AG04449 (cell line): ENCODE measurements at regions not wholly inside any gene's neighbourhood (a gene's known extent, or its start where the extent isn't known, plus 50 kb on each side); places are given as distances from the start of the nearest gene placed in this dataset.

Source experiments
- CTCF ChIA-PET: fragments of 350-600 bp; formaldehyde crosslinking; extraction: SDS; loops from one replicate; lab custom pipeline; 2021; ENCODE audit warnings: antibody characterized with exemption; lab: Yijun Ruan, JAX
- POLR2A ChIA-PET: fragments of 400-600, 350-600 bp; formaldehyde crosslinking; extraction: SDS; loops from one replicate; lab custom pipeline; 2020; ENCODE audit warnings: antibody characterized with exemption, inconsistent platforms; lab: Yijun Ruan, JAX
- DNase-seq: peaks from one replicate; pipeline ENCODE4 v3.0.0-alpha.2; 2010; ENCODE audit warnings: low read depth, low spot score
- H3K4me3 ChIP-seq: 2 replicates; pipeline ENCODE4 v1.5.1; 2011; ENCODE audit warnings: low read depth, mild to moderate bottlenecking, control low read depth, low read length
- TF ChIP-seq, protein P1 (sequence below): IDR thresholded peaks from one replicate; pipeline ENCODE4 v1.5.1; 2011; ENCODE audit warnings: mild to moderate bottlenecking, moderate library complexity, low read length, control low read depth, inconsistent platforms; ENCODE audit not compliant: insufficient read depth; ENCODE audit errors: missing control alignments

- no peak overlapping the region for H3K4me3 ChIP-seq
- TF ChIP-seq, protein P1, sequence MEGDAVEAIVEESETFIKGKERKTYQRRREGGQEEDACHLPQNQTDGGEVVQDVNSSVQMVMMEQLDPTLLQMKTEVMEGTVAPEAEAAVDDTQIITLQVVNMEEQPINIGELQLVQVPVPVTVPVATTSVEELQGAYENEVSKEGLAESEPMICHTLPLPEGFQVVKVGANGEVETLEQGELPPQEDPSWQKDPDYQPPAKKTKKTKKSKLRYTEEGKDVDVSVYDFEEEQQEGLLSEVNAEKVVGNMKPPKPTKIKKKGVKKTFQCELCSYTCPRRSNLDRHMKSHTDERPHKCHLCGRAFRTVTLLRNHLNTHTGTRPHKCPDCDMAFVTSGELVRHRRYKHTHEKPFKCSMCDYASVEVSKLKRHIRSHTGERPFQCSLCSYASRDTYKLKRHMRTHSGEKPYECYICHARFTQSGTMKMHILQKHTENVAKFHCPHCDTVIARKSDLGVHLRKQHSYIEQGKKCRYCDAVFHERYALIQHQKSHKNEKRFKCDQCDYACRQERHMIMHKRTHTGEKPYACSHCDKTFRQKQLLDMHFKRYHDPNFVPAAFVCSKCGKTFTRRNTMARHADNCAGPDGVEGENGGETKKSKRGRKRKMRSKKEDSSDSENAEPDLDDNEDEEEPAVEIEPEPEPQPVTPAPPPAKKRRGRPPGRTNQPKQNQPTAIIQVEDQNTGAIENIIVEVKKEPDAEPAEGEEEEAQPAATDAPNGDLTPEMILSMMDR = no peak
- POLR2A ChIA-PET = no interaction called here
- no peak for DNase-seq
- CTCF ChIA-PET = no interaction called here
Measured at GRCh38 chr12:84512751-84513150, 399.8 kb downstream of the SLC6A15 start.

- no peak for DNase-seq
- POLR2A ChIA-PET = no interaction called here
- CTCF ChIA-PET = interaction anchor here (1.1 to 1.9 kb wide), 3 partner anchors 140 to 1823 kb away, joined by 3 to 8 read pairs (median 8); partner anchors contain the start of gene TMTC2
- no peak overlapping the region for H3K4me3 ChIP-seq
- TF ChIP-seq, protein P1 = no peak
Measured at GRCh38 chr12:84508851-84509260, 403.7 kb downstream of the SLC6A15 start.

GRCh38 chr12:84507956-84508850 is 404.4 kb downstream of the SLC6A15 start:
- ChIA-PET CTCF (interaction anchor here (1.1 to 1.9 kb wide), 5 partner anchors 10 to 1822 kb away, joined by 3 to 8 read pairs (median 4); partner anchors contain the start of gene TMTC2), POLR2A (no interaction called here)
- H3K4me3 ChIP-seq = no peak overlapping the region
- TF ChIP-seq, protein P1 = peak; percentile 53
- DNase-seq = peak; percentile 45

DNA sequence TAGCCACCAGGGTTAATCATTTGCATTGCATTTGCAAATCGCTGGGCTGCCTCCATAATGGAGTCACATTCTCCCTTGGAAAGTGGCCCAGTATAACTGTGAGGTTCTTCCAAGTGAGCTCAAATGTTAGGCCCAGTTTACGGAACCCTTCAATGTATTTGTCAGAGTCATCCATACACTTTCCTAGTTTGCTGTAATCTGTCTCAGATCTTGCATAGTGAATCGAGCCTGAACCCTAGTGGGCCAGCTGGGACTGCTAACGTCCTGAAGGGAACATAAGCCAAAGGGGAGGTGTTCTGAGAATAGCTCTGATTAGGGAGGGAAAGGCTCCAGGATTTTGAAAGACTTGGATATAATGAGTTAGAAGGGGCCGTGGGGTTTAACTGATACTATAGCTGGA is 406.3 kb downstream of the SLC6A15 start:
- CTCF ChIA-PET = interaction anchor here (0.6 to 1.7 kb wide), 4 partner anchors 9 to 1822 kb away, joined by 3 to 8 read pairs (median 5); partner anchors contain the start of gene TMTC2
- no peak overlapping the region for H3K4me3 ChIP-seq
- POLR2A ChIA-PET = no interaction called here

DNA sequence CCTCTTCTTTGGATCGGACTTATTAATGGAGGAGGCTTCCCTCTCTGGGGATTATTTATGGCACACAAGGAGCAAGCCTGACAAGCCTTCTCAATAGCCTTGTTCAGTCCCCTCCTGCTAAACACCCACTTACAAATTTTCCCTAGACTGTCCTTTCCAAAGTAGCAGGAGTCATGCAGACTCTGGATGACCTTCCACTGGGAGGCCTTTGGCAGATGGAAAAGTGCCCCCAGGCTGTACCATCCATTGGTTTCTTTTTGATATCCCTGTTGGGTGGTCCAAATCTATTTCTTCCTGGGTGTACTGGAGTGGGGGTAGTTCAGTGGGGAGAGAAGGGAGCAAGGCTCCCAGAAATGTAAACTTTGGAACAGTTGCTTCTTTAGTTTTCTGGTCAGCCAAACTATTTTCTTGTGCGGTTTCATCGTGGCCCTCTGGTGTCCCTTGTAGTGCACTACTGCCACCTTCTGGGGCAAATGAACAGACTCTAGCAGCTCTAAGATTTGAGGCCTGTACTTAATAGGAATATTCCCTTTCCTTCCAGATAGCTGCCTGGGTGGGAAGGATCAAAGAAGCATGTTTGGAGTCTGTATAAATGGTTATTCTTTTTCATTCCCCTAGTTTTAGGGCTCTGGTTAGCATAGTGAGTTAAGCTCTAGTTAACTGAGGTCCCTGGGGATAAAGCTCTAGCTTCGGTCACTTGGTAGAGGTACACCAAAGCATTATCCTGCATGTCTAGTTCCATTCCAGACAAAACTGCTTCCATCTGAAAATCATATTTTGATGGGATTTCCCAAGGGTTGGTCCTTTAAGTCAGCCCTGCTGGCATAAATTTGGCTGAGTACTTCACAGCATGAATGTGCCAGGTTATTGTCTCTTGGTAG is 409.5 kb downstream of the SLC6A15 start:
- ChIA-PET POLR2A (no interaction called here), CTCF (interaction anchor here (0.7 to 3.5 kb wide), 8 partner anchors 11 to 1975 kb away, joined by 4 to 39 read pairs (median 7); partner anchors contain the start of gene TMTC2)
- TF ChIP-seq, protein P1 = peak; percentile 56
- no peak overlapping the region for H3K4me3 ChIP-seq
- peak; percentile 26 for DNase-seq

More for the DNA sequence above, 406.3 kb downstream of the SLC6A15 start:
- TF ChIP-seq, protein P1 = no peak
- no peak for DNase-seq
